ENCODE measurements at regions not wholly inside any gene's neighbourhood (a gene's known extent, or its start where the extent isn't known, plus 50 kb on each side); places are given as distances from the start of the nearest gene placed in this dataset.

DNA sequence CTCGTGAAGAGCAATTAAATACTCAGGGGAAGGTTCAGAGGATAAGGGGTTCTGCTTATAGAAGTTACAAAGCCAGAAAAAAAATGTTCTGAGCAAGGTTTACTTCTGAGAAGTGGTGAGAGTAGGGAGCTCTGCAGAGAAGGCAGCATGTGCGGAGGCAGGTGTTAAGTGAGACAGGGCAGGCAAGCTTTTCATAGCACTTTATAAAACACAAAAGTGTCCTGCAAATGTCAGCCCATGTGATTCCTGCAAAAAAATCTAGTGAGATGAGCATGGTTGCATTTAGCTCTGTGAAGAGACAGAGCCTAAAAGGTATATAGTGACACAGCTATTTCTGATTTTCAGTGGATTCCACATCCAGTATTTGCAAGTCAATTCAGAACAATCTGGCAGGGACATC is 223.8 kb upstream of the SYT4 start:
- no peaks in the 10 kb centered on the region for H3K36me3 ChIP-seq (ENCODE audit: low read depth)
- H3K9me3 ChIP-seq = peaks cover 7% of the 10 kb centered on the region
- no peak overlapping the region for H3K4me3 ChIP-seq
- H3K4me1 ChIP-seq (ENCODE audit: low read depth) = no peaks in the 10 kb centered on the region
- DNase-seq (no peak), ATAC-seq (no peak)
- TF ChIP-seq, protein P1, sequence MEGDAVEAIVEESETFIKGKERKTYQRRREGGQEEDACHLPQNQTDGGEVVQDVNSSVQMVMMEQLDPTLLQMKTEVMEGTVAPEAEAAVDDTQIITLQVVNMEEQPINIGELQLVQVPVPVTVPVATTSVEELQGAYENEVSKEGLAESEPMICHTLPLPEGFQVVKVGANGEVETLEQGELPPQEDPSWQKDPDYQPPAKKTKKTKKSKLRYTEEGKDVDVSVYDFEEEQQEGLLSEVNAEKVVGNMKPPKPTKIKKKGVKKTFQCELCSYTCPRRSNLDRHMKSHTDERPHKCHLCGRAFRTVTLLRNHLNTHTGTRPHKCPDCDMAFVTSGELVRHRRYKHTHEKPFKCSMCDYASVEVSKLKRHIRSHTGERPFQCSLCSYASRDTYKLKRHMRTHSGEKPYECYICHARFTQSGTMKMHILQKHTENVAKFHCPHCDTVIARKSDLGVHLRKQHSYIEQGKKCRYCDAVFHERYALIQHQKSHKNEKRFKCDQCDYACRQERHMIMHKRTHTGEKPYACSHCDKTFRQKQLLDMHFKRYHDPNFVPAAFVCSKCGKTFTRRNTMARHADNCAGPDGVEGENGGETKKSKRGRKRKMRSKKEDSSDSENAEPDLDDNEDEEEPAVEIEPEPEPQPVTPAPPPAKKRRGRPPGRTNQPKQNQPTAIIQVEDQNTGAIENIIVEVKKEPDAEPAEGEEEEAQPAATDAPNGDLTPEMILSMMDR (IDR thresholded peaks at IDR 0.05) = no peak
- intact Hi-C loops (cut with DNase I, micrococcal nuclease) = no loop called here

DNA sequence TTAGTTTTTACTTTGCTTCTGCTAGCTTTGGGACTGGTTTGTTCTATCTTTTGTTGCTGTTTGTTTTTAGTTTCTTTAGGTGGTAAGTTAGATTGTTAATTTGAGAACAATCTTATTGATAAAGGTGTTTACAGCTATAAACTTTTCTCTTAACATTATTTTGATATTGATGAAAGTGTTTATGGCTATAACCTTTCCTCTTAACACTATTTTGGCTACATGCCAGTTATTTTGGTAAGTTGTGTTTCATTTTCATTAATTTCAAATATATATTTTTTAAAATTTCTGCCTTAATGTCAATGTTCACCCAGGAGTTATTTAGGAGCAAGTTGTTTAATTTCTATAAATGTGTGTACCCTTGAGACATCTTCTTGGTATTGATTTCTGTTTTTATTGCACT is 229.6 kb upstream of the SYT4 start:
- Histone ChIP-seq H3K9me3 (peaks cover 38% of the 10 kb centered on the region), H3K4me1 (ENCODE audit: low read depth) (no peaks in the 10 kb centered on the region), H3K4me3 (no peak overlapping the region), H3K36me3 (ENCODE audit: low read depth) (no peaks in the 10 kb centered on the region)
- DNase-seq (no peak), ATAC-seq (no peak)
- TF ChIP-seq, protein P1 (IDR thresholded peaks at IDR 0.05) = no peak
- intact Hi-C loops (cut with DNase I, micrococcal nuclease) = no loop called here

DNA sequence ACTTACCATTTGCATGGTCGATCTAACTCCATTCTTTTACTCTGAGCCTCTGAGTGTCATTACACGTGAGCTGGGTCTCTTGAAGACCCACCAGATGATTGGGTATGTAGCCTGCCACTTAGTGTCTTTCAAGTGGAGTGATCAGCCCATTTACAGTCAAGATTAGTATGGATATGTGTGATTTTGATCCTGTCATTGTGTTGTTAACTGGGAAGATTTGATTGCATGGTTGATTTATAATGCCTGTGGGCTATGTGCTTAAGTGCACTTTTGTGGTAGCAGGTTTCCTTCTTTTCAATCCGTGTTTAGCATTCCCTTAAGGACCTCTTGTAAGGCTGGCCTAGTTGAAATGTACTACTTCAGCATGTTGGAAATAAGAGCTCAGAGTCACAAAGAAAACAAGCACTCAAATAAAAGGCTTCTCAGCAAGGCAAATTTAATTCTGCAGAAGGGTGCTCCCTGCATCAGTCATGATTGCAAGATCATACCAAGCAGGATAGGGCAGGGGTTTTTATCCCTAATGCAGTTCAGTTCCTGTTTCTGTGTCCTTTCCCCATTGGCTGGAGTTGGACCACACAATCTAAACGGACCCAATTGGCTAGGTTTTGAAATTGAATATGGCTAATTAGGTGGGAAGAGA is 230.7 kb upstream of the SYT4 start:
- intact Hi-C loops (cut with DNase I, micrococcal nuclease) = no loop called here
- peaks cover 34% of the 10 kb centered on the region for H3K9me3 ChIP-seq
- DNase-seq (no peak), ATAC-seq (no peak)
- H3K4me1 ChIP-seq (ENCODE audit: low read depth) = no peaks in the 10 kb centered on the region
- no peaks in the 10 kb centered on the region for H3K36me3 ChIP-seq (ENCODE audit: low read depth)
- H3K4me3 ChIP-seq = no peak overlapping the region
- TF ChIP-seq, protein P1 (IDR thresholded peaks at IDR 0.05) = no peak

DNA sequence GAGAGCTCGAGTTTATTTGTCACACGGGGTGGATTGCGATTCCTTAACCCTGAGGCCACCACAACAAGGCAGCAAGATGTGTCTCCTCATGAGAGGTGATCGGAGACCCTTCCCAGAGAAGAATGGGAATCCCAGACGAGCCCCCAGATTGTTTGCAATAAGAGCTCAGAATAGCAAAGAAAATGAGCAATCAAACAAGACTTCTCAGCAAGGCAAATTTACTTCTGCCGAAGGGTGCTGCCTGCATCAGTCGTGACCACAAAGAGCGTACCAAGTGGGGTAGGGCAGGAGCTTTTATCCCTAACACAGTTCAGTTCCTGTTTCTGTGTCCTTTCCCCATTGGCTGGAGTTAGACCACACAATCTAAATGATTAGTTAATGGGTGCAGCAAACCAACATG is 237.5 kb upstream of the SYT4 start:
- TF ChIP-seq, protein P1 (IDR thresholded peaks at IDR 0.05) = no peak
- DNase-seq (no peak), ATAC-seq (no peak)
- Histone ChIP-seq H3K4me3 (no peak overlapping the region), H3K36me3 (ENCODE audit: low read depth) (no peaks in the 10 kb centered on the region), H3K4me1 (ENCODE audit: low read depth) (no peaks in the 10 kb centered on the region), H3K9me3 (peaks cover 26% of the 10 kb centered on the region)
- intact Hi-C loops (cut with DNase I, micrococcal nuclease) = no loop called here

DNA sequence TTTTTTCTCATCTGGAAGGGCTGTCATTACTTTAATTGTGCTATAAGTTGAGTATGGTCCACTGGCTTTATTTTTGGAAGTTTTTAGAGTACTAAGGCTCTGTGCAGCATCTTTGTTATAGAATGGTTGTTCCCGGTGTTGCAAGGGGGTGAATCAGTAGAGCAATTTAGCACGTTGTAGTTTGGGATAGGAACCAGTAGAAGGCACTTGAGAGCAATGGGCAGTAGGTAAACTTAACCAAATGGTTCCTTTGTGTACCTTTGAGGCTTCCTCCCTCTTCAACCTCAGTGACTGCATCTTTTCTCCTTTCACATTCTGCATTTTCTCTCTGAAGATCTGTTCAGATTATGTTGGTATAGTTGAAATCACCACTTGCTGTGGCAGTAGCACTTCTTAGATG is 238.2 kb upstream of the SYT4 start:
- H3K4me1 ChIP-seq (ENCODE audit: low read depth) = no peaks in the 10 kb centered on the region
- intact Hi-C loops (cut with DNase I, micrococcal nuclease) = no loop called here
- no peak for DNase-seq
- peaks cover 25% of the 10 kb centered on the region for H3K9me3 ChIP-seq
- ATAC-seq = no peak
- H3K36me3 ChIP-seq (ENCODE audit: low read depth) = no peaks in the 10 kb centered on the region
- TF ChIP-seq, protein P1 (IDR thresholded peaks at IDR 0.05) = no peak
- no peak overlapping the region for H3K4me3 ChIP-seq

DNA sequence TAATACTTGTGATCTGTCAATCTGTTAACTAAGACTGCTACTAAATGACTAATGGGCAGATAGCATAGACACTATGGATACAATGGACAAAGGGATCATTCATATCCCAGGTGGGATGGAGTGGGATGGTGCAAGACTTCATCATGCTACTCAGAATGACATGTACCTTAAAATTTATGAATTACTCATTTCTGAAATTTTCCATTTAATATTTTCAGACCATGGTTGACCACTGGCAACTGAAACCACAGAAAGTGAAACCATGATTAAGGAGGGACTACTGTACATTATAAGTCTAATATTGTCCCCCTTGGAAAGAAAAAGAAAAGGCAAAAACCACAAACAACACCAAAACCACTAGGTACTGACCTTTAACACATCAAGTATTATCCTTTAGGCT is 247.0 kb upstream of the SYT4 start:
- intact Hi-C loops (cut with DNase I, micrococcal nuclease) = no loop called here
- DNase-seq = no peak
- TF ChIP-seq, protein P1 (IDR thresholded peaks at IDR 0.05) = no peak
- Histone ChIP-seq H3K9me3 (no peaks in the 10 kb centered on the region), H3K36me3 (ENCODE audit: low read depth) (no peaks in the 10 kb centered on the region), H3K4me1 (ENCODE audit: low read depth) (no peaks in the 10 kb centered on the region), H3K4me3 (no peak overlapping the region)
- ATAC-seq = no peak
